SK-N-MC (cell line): ENCODE measurements at regions not wholly inside any gene's neighbourhood (a gene's known extent, or its start where the extent isn't known, plus 50 kb on each side); places are given as distances from the start of the nearest gene placed in this dataset.

ENCODE experiments used
- EZH2 ChIP-seq: fragments of 200-600 bp; sonication (generic); IDR thresholded peaks from one replicate; pipeline ENCODE4 v1.6.1; 2017; ENCODE audit warnings: antibody characterized with exemption
- FOXP2 ChIP-seq: optimal IDR thresholded peaks from 2 replicates; pipeline ENCODE3; 2011; ENCODE audit warnings: mild to moderate bottlenecking, moderate library complexity; ENCODE audit not compliant: insufficient read depth; ENCODE audit errors: extremely low read length, control extremely low read depth
- POLR2AphosphoS5 ChIP-seq: IDR thresholded peaks from 2 replicates; pipeline ENCODE4 v1.6.1; 2012; ENCODE audit warnings: mild to moderate bottlenecking, low read depth, low read length, borderline replicate concordance

GRCh38 chr2:76429374-76429773, 718.7 kb upstream of the GCFC2 start:
- no peak for TF ChIP-seq POLR2AphosphoS5
- TF ChIP-seq EZH2: no peak
- TF ChIP-seq FOXP2: no peak
